Memory B cell (primary cell): ENCODE measurements at regions not wholly inside any gene's neighbourhood (a gene's known extent, or its start where the extent isn't known, plus 50 kb on each side); places are given as distances from the start of the nearest gene placed in this dataset.

ENCODE experiments used
- ATAC-seq: fragments of 150-1000 bp; cut with Tn5 transposase; 2 replicates; pipeline ENCODE4 v1.10.0; 2021; ENCODE audit warnings: low read depth, mild to moderate bottlenecking, moderate library complexity
- DNase-seq, 2 donors: peaks; one replicate each; pipeline ENCODE4 v3.0.0; 2022; ENCODE audit warnings: low spot score in 2 of 2
- H3K27ac Mint-ChIP-seq: one replicate; pipeline ENCODE4 v1.8.0; 2022; ENCODE audit warnings: mild to moderate bottlenecking, moderate library complexity, mixed read lengths
- H3K27me3 Mint-ChIP-seq: one replicate; pipeline ENCODE4 v1.8.0; 2022; ENCODE audit warnings: mixed read lengths
- H3K36me3 Mint-ChIP-seq: one replicate; pipeline ENCODE4 v1.8.0; 2022; ENCODE audit warnings: mild to moderate bottlenecking, mixed read lengths
- H3K4me1 Mint-ChIP-seq: one replicate; pipeline ENCODE4 v1.8.0; 2022; ENCODE audit warnings: mixed read lengths
- H3K4me3 Mint-ChIP-seq: one replicate; pipeline ENCODE4 v1.8.0; 2022; ENCODE audit warnings: mild to moderate bottlenecking, moderate library complexity, mixed read lengths
- H3K9me3 Mint-ChIP-seq: one replicate; pipeline ENCODE4 v1.8.0; 2022; ENCODE audit warnings: mixed read lengths

GRCh38 chr2:23207871-23208270 is 177.1 kb upstream of the KLHL29 start:
- H3K4me1 Mint-ChIP-seq, result no peaks in the 10 kb centered on the region
- H3K36me3 Mint-ChIP-seq, result no peaks in the 10 kb centered on the region
- H3K4me3 Mint-ChIP-seq, result no peak overlapping the region
- H3K9me3 Mint-ChIP-seq, result peaks cover 4% of the 10 kb centered on the region
- no peak overlapping the region for H3K27ac Mint-ChIP-seq
- ATAC-seq, result no peak
- peaks cover 19% of the 10 kb centered on the region for H3K27me3 Mint-ChIP-seq
- DNase-seq, result no peak

GRCh38 chr2:23208339-23208738 is 176.6 kb upstream of the KLHL29 start:
- Mint-ChIP-seq H3K9me3 (peaks cover 3% of the 10 kb centered on the region), H3K4me3 (no peak overlapping the region), H3K36me3 (no peaks in the 10 kb centered on the region), H3K27ac (no peak overlapping the region), H3K4me1 (no peaks in the 10 kb centered on the region), H3K27me3 (peaks cover 18% of the 10 kb centered on the region)
- ATAC-seq (no peak), DNase-seq (no peak)

GRCh38 chr2:23209059-23209458 is 175.9 kb upstream of the KLHL29 start:
- DNase-seq (no peak), ATAC-seq (no peak)
- Mint-ChIP-seq H3K27me3 (peaks cover 15% of the 10 kb centered on the region), H3K4me1 (no peaks in the 10 kb centered on the region), H3K9me3 (no peaks in the 10 kb centered on the region), H3K4me3 (no peak overlapping the region), H3K36me3 (no peaks in the 10 kb centered on the region), H3K27ac (no peak overlapping the region)

GRCh38 chr2:23211987-23212583 is 172.9 kb upstream of the KLHL29 start:
- ATAC-seq, result no peak
- no peaks in the 10 kb centered on the region for H3K4me1 Mint-ChIP-seq
- H3K9me3 Mint-ChIP-seq, result peaks cover 4% of the 10 kb centered on the region
- no peaks in the 10 kb centered on the region for H3K36me3 Mint-ChIP-seq
- no peak overlapping the region for H3K4me3 Mint-ChIP-seq
- no peak overlapping the region for H3K27ac Mint-ChIP-seq
- peaks cover 12% of the 10 kb centered on the region for H3K27me3 Mint-ChIP-seq
- DNase-seq, result no peak

GRCh38 chr2:23213196-23213595 is 171.8 kb upstream of the KLHL29 start:
- DNase-seq (no peak), ATAC-seq (no peak)
- no peaks in the 10 kb centered on the region for H3K36me3 Mint-ChIP-seq
- H3K4me3 Mint-ChIP-seq, result no peak overlapping the region
- H3K4me1 Mint-ChIP-seq, result no peaks in the 10 kb centered on the region
- no peak overlapping the region for H3K27ac Mint-ChIP-seq
- peaks cover 7% of the 10 kb centered on the region for H3K27me3 Mint-ChIP-seq
- H3K9me3 Mint-ChIP-seq, result peaks cover 4% of the 10 kb centered on the region

- peaks cover 5% of the 10 kb centered on the region for H3K27me3 Mint-ChIP-seq
- no peaks in the 10 kb centered on the region for H3K4me1 Mint-ChIP-seq
- peaks cover 4% of the 10 kb centered on the region for H3K9me3 Mint-ChIP-seq
- H3K4me3 Mint-ChIP-seq, result no peak overlapping the region
- no peak overlapping the region for H3K27ac Mint-ChIP-seq
- no peaks in the 10 kb centered on the region for H3K36me3 Mint-ChIP-seq
- no peak for ATAC-seq
- no peak for DNase-seq
These were observed 170.0 kb upstream of the KLHL29 start for GRCh38 chr2:23215016-23215415.

GRCh38 chr2:23219666-23220065 is 165.3 kb upstream of the KLHL29 start:
- no peaks in the 10 kb centered on the region for H3K36me3 Mint-ChIP-seq
- DNase-seq (no peak), ATAC-seq (no peak)
- no peaks in the 10 kb centered on the region for H3K27me3 Mint-ChIP-seq
- H3K4me1 Mint-ChIP-seq, result no peaks in the 10 kb centered on the region
- no peak overlapping the region for H3K4me3 Mint-ChIP-seq
- peaks cover 4% of the 10 kb centered on the region for H3K9me3 Mint-ChIP-seq
- H3K27ac Mint-ChIP-seq, result no peak overlapping the region

GRCh38 chr2:23220513-23221094 is 164.4 kb upstream of the KLHL29 start:
- no peak overlapping the region for H3K4me3 Mint-ChIP-seq
- H3K36me3 Mint-ChIP-seq, result no peaks in the 10 kb centered on the region
- peaks cover 4% of the 10 kb centered on the region for H3K9me3 Mint-ChIP-seq
- ATAC-seq (no peak), DNase-seq (no peak)
- no peaks in the 10 kb centered on the region for H3K27me3 Mint-ChIP-seq
- H3K27ac Mint-ChIP-seq, result no peak overlapping the region
- no peaks in the 10 kb centered on the region for H3K4me1 Mint-ChIP-seq

GRCh38 chr2:23221236-23221635 is 163.7 kb upstream of the KLHL29 start:
- Mint-ChIP-seq H3K36me3 (no peaks in the 10 kb centered on the region), H3K4me1 (no peaks in the 10 kb centered on the region), H3K27ac (no peak overlapping the region), H3K9me3 (peaks cover under 1% of the 10 kb centered on the region), H3K4me3 (no peak overlapping the region), H3K27me3 (no peaks in the 10 kb centered on the region)
- DNase-seq (no peak), ATAC-seq (no peak)

- DNase-seq, result no peak
These were observed 163.1 kb upstream of the KLHL29 start for GRCh38 chr2:23221901-23222300.

GRCh38 chr2:23230885-23231284 is 154.1 kb upstream of the KLHL29 start:
- ATAC-seq, result no peak
- H3K27me3 Mint-ChIP-seq, result peaks cover 7% of the 10 kb centered on the region

More at GRCh38 chr2:23221901-23222300, 163.1 kb upstream of the KLHL29 start:
- Mint-ChIP-seq H3K9me3 (no peaks in the 10 kb centered on the region), H3K27me3 (no peaks in the 10 kb centered on the region), H3K36me3 (no peaks in the 10 kb centered on the region), H3K4me3 (no peak overlapping the region), H3K4me1 (no peaks in the 10 kb centered on the region), H3K27ac (no peak overlapping the region)
- ATAC-seq, result no peak

GRCh38 chr2:23231865-23232264 is 153.1 kb upstream of the KLHL29 start:
- H3K27ac Mint-ChIP-seq, result no peak overlapping the region
- H3K4me3 Mint-ChIP-seq, result no peak overlapping the region
- H3K9me3 Mint-ChIP-seq, result no peaks in the 10 kb centered on the region
- DNase-seq (no peak), ATAC-seq (no peak)
- H3K4me1 Mint-ChIP-seq, result no peaks in the 10 kb centered on the region
- peaks cover 7% of the 10 kb centered on the region for H3K27me3 Mint-ChIP-seq
- H3K36me3 Mint-ChIP-seq, result no peaks in the 10 kb centered on the region

More at GRCh38 chr2:23230885-23231284, 154.1 kb upstream of the KLHL29 start:
- H3K27ac Mint-ChIP-seq, result no peak overlapping the region
- H3K36me3 Mint-ChIP-seq, result no peaks in the 10 kb centered on the region
- no peaks in the 10 kb centered on the region for H3K9me3 Mint-ChIP-seq
- no peak overlapping the region for H3K4me3 Mint-ChIP-seq
- no peak for DNase-seq
- H3K4me1 Mint-ChIP-seq, result no peaks in the 10 kb centered on the region

- Mint-ChIP-seq H3K9me3 (no peaks in the 10 kb centered on the region), H3K27ac (no peak overlapping the region), H3K4me1 (no peaks in the 10 kb centered on the region), H3K27me3 (peaks cover 7% of the 10 kb centered on the region), H3K36me3 (no peaks in the 10 kb centered on the region), H3K4me3 (no peak overlapping the region)
- DNase-seq (no peak), ATAC-seq (no peak)
These were observed 149.7 kb upstream of the KLHL29 start for GRCh38 chr2:23235292-23235691.

GRCh38 chr2:23235736-23236135 is 149.2 kb upstream of the KLHL29 start:
- H3K27ac Mint-ChIP-seq, result no peak overlapping the region
- ATAC-seq (no peak), DNase-seq (no peak)
- no peaks in the 10 kb centered on the region for H3K4me1 Mint-ChIP-seq
- H3K4me3 Mint-ChIP-seq, result no peak overlapping the region
- no peaks in the 10 kb centered on the region for H3K36me3 Mint-ChIP-seq
- no peaks in the 10 kb centered on the region for H3K9me3 Mint-ChIP-seq
- peaks cover 7% of the 10 kb centered on the region for H3K27me3 Mint-ChIP-seq

- Mint-ChIP-seq H3K9me3 (no peaks in the 10 kb centered on the region), H3K36me3 (no peaks in the 10 kb centered on the region), H3K27ac (no peak overlapping the region), H3K27me3 (peaks cover 7% of the 10 kb centered on the region), H3K4me3 (no peak overlapping the region), H3K4me1 (no peaks in the 10 kb centered on the region)
- DNase-seq (no peak), ATAC-seq (no peak)
These were observed 147.8 kb upstream of the KLHL29 start for GRCh38 chr2:23237147-23237546.
